Mesenchymal stem cell (in vitro differentiated cells and primary cell): ENCODE measurements at regions not wholly inside any gene's neighbourhood (a gene's known extent, or its start where the extent isn't known, plus 50 kb on each side); places are given as distances from the start of the nearest gene placed in this dataset.

Experiments
- DNase-seq: peaks from one replicate; pipeline ENCODE4 v3.0.0-alpha.2; 2013
- H2AFZ ChIP-seq: one replicate; pipeline ENCODE4 v1.6.1; 2013; ENCODE audit warnings: low read depth, mild to moderate bottlenecking, control low read depth, inconsistent platforms, low read length, moderate library complexity
- H2AK5ac ChIP-seq: 2 replicates; pipeline ENCODE4 v1.6.1; 2013; ENCODE audit warnings: low read length, moderate library complexity, mild to moderate bottlenecking, inconsistent platforms; ENCODE audit not compliant: severe bottlenecking
- H2BK120ac ChIP-seq: one replicate; pipeline ENCODE4 v1.6.1; 2013; ENCODE audit warnings: low read depth, mild to moderate bottlenecking, inconsistent platforms, low read length, moderate library complexity
- H2BK12ac ChIP-seq, 2 experiments: one replicate each; pipeline ENCODE4 v1.6.1; 2013; ENCODE audit warnings: inconsistent platforms in 2 of 2, low read length in 2 of 2, mild to moderate bottlenecking in 2 of 2, moderate library complexity in 2 of 2, control low read depth in 1 of 2
- H2BK15ac ChIP-seq: one replicate; pipeline ENCODE4 v1.6.1; 2013; ENCODE audit warnings: mild to moderate bottlenecking, low read depth, inconsistent platforms; ENCODE audit not compliant: poor library complexity, severe bottlenecking
- H2BK5ac ChIP-seq: 2 replicates; pipeline ENCODE4 v1.6.1; 2013; ENCODE audit warnings: low read depth, mild to moderate bottlenecking, low read length, control low read depth, inconsistent platforms; ENCODE audit not compliant: poor library complexity, severe bottlenecking
- H3K14ac ChIP-seq, 2 experiments: one replicate each; pipeline ENCODE4 v1.6.1; 2013; ENCODE audit warnings: inconsistent platforms in 2 of 2, low read length in 2 of 2, control low read depth in 1 of 2, mild to moderate bottlenecking in 1 of 2, moderate library complexity in 1 of 2
- H3K18ac ChIP-seq, 2 experiments: one replicate each; pipeline ENCODE4 v1.6.1; 2013; ENCODE audit warnings: inconsistent platforms in 2 of 2, low read length in 2 of 2, control low read depth in 1 of 2, low read depth in 1 of 2, mild to moderate bottlenecking in 1 of 2
- H3K23ac ChIP-seq, 2 experiments: one replicate each; pipeline ENCODE4 v1.6.1; 2013; ENCODE audit warnings: inconsistent platforms in 2 of 2, low read length in 2 of 2, mild to moderate bottlenecking in 2 of 2, moderate library complexity in 2 of 2, control low read depth in 1 of 2
- H3K27ac ChIP-seq: 2 replicates; pipeline ENCODE4 v1.5.1; 2013; ENCODE audit warnings: mild to moderate bottlenecking, moderate library complexity, low read length, control low read depth, inconsistent platforms; ENCODE audit not compliant: poor library complexity, severe bottlenecking
- H3K27me3 ChIP-seq, 2 experiments: 2 replicates each; pipeline versions ENCODE4 v1.6.1 to v1.7.0; 2013; ENCODE audit warnings: low read length in 2 of 2, mild to moderate bottlenecking in 2 of 2, moderate library complexity in 2 of 2, control low read depth in 1 of 2, inconsistent platforms in 1 of 2; ENCODE audit not compliant: control insufficient read depth in 1 of 2, insufficient read depth in 1 of 2
- H3K36me3 ChIP-seq, 2 experiments: 2 replicates each; pipeline versions ENCODE4 v1.6.1 to v1.7.0; 2013; ENCODE audit warnings: low read length in 2 of 2, control low read depth in 1 of 2, inconsistent platforms in 1 of 2, low read depth in 1 of 2, mild to moderate bottlenecking in 1 of 2; ENCODE audit not compliant: insufficient read depth in 2 of 2, control insufficient read depth in 1 of 2
- H3K4ac ChIP-seq, 2 experiments: one replicate each; pipeline ENCODE4 v1.6.1; 2013; ENCODE audit warnings: inconsistent platforms in 2 of 2, low read length in 2 of 2, mild to moderate bottlenecking in 2 of 2, moderate library complexity in 2 of 2, control low read depth in 1 of 2, low read depth in 1 of 2
- H3K4me1 ChIP-seq: 2 replicates; pipeline ENCODE4 v1.6.1; 2013; ENCODE audit warnings: low read depth, low read length, control low read depth; ENCODE audit not compliant: control insufficient read depth, insufficient read depth
- H3K4me2 ChIP-seq: 2 replicates; pipeline ENCODE4 v1.6.1; 2013; ENCODE audit warnings: low read length, mild to moderate bottlenecking, inconsistent platforms; ENCODE audit not compliant: poor library complexity, severe bottlenecking
- H3K4me3 ChIP-seq, 2 experiments: 2 replicates each; pipeline versions ENCODE4 v1.5.1 to v1.7.0; 2013; ENCODE audit warnings: low read length in 2 of 2, mild to moderate bottlenecking in 2 of 2, control low read depth in 1 of 2, low read depth in 1 of 2; ENCODE audit not compliant: insufficient read depth in 1 of 2
- H3K79me1 ChIP-seq: replicated peaks from 2 replicates; pipeline ENCODE4 v1.6.1; 2013; ENCODE audit warnings: mild to moderate bottlenecking, control low read depth, low read length, inconsistent platforms; ENCODE audit not compliant: poor library complexity, severe bottlenecking
- H3K9ac ChIP-seq: 2 replicates; pipeline ENCODE4 v1.7.0; 2013; ENCODE audit warnings: mild to moderate bottlenecking, low read length, moderate library complexity
- H3K9me3 ChIP-seq: 2 replicates; pipeline ENCODE4 v1.7.0; 2013; ENCODE audit warnings: mild to moderate bottlenecking, low read length; ENCODE audit not compliant: control insufficient read depth
- H4K8ac ChIP-seq: one replicate; pipeline ENCODE4 v1.6.1; 2013; ENCODE audit warnings: inconsistent platforms, mild to moderate bottlenecking, low read length, moderate library complexity
- H4K91ac ChIP-seq: one replicate; pipeline ENCODE4 v1.6.1; 2013; ENCODE audit warnings: mild to moderate bottlenecking, low read length, inconsistent platforms
- WGBS: methylation state at CpG from one replicate; pipeline ENCODE4 v1.1.7; 2013; ENCODE audit warnings: mixed read lengths; 5-methylcytosine and 5-hydroxymethylcytosine counted together

DNA sequence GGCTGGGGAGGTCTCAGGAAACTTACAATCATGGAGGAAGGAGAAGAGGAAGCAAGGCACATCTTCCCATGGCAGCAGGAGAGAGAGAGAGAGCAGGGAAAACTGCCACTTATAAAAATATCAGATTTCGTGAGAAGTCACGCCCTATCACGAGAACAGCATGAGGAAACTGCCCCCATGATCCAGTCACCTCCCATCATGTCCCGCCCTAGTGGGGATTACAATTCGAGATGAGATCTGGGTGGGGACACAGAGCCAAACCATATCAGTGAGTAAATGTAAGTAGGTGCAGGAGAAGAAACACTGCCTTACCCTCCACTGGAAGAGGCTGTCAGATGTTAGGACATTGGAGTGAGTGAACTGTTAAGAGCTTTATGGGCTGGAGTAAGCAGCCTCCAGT is 270.4 kb downstream of the TFAP2C start:
- no peak overlapping the region for H2BK15ac ChIP-seq
- no peaks in the 10 kb centered on the region for H3K9me3 ChIP-seq
- no peak overlapping the region for H3K18ac ChIP-seq
- H2BK120ac ChIP-seq = no peak overlapping the region
- H3K4me3 ChIP-seq = no peak overlapping the region
- H3K4ac ChIP-seq = no peak overlapping the region
- H2AFZ ChIP-seq = no peak overlapping the region
- H2AK5ac ChIP-seq = no peak overlapping the region
- no peak overlapping the region for H3K14ac ChIP-seq
- no peak overlapping the region for H3K27ac ChIP-seq
- H3K79me1 ChIP-seq = no peaks in the 10 kb centered on the region
- H2BK12ac ChIP-seq = no peak overlapping the region
- peaks cover 2% of the 10 kb centered on the region for H3K4me1 ChIP-seq
- WGBS = 75% methylated on average over 2 of the region's 5 CpGs
- H4K8ac ChIP-seq = no peak overlapping the region
- H3K27me3 ChIP-seq = peaks cover 10 to 15% of the 10 kb centered on the region in 2 experiments
- H4K91ac ChIP-seq = no peak overlapping the region
- DNase-seq = no peak
- no peak overlapping the region for H2BK5ac ChIP-seq
- H3K23ac ChIP-seq = no peak overlapping the region
- H3K4me2 ChIP-seq = no peak overlapping the region
- H3K9ac ChIP-seq = no peak overlapping the region
- no peaks in the 10 kb centered on the region for H3K36me3 ChIP-seq

DNA sequence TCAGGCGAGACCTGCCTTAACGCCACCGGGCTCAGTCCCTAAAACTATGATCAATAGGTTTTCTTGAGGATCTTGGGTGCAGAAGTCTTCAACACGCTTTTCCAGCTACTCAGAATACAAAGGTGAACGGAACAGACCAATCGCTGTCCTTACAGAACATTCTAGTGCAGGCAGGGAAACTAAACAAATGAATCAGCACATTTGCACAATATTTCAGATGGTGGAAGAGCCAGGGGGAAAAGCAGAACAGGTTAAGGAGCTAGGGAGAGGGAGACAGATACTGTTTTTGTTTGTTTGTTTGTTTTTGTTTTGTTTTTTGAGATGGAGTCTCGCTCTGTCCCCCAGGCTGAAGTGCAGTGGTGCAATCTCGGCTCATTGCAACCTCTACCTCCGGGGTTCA is 271.1 kb downstream of the TFAP2C start:
- no peak overlapping the region for H2BK120ac ChIP-seq
- no peak overlapping the region for H2BK5ac ChIP-seq
- H2BK15ac ChIP-seq = no peak overlapping the region
- peaks cover 2% of the 10 kb centered on the region for H3K4me1 ChIP-seq
- H4K8ac ChIP-seq = no peak overlapping the region
- no peak overlapping the region for H2BK12ac ChIP-seq
- WGBS = 92% methylated on average over 9 of the region's 9 CpGs
- H3K9ac ChIP-seq = no peak overlapping the region
- H3K36me3 ChIP-seq = no peaks in the 10 kb centered on the region
- H4K91ac ChIP-seq = no peak overlapping the region
- DNase-seq = no peak
- no peak overlapping the region for H3K4me2 ChIP-seq
- H3K18ac ChIP-seq = no peak overlapping the region
- no peaks in the 10 kb centered on the region for H3K9me3 ChIP-seq
- no peak overlapping the region for H3K27ac ChIP-seq
- H3K4me3 ChIP-seq = no peak overlapping the region
- H2AFZ ChIP-seq = no peak overlapping the region
- H2AK5ac ChIP-seq = no peak overlapping the region
- H3K4ac ChIP-seq = no peak overlapping the region
- no peak overlapping the region for H3K23ac ChIP-seq
- H3K79me1 ChIP-seq = no peaks in the 10 kb centered on the region
- no peak overlapping the region for H3K14ac ChIP-seq
- peaks cover 10 to 16% of the 10 kb centered on the region in 2 experiments for H3K27me3 ChIP-seq

DNA sequence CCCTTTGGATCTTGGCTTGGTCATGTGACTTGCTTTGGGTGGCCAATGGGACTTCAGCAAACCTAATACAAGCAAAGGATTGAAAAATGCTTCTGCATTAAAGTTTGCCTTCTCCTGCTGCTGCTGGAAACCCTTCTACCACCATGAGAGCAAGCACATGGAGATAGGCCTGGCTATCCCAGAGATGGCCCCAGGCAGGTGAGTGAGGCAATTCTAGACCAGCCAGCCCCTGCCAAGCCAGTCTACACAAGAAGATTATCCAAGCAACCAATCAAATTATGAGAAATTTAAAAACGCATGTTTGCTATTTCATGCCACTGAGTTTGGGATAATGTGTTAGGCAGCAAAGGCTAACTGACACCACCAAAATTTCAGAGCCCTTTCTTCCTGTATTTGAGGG is 274.3 kb downstream of the TFAP2C start:
- no peak overlapping the region for H3K4ac ChIP-seq
- H2AFZ ChIP-seq = no peak overlapping the region
- H3K4me1 ChIP-seq = no peaks in the 10 kb centered on the region
- H3K27me3 ChIP-seq = peaks cover 4 to 9% of the 10 kb centered on the region in 2 experiments
- no peak overlapping the region for H3K27ac ChIP-seq
- no peak overlapping the region for H3K4me3 ChIP-seq
- H3K4me2 ChIP-seq = no peak overlapping the region
- H3K18ac ChIP-seq = no peak overlapping the region
- no peak overlapping the region for H2BK12ac ChIP-seq
- H4K8ac ChIP-seq = no peak overlapping the region
- H3K23ac ChIP-seq = no peak overlapping the region
- H2BK5ac ChIP-seq = no peak overlapping the region
- H3K9me3 ChIP-seq = no peaks in the 10 kb centered on the region
- no peak overlapping the region for H2BK120ac ChIP-seq
- no peaks in the 10 kb centered on the region for H3K79me1 ChIP-seq
- no peak overlapping the region for H2AK5ac ChIP-seq
- no peak for DNase-seq
- no peak overlapping the region for H3K9ac ChIP-seq
- no CpG with 5 or more reads among the region's 1 CpG for WGBS
- no peaks in the 10 kb centered on the region for H3K36me3 ChIP-seq
- no peak overlapping the region for H4K91ac ChIP-seq
- no peak overlapping the region for H2BK15ac ChIP-seq
- no peak overlapping the region for H3K14ac ChIP-seq

DNA sequence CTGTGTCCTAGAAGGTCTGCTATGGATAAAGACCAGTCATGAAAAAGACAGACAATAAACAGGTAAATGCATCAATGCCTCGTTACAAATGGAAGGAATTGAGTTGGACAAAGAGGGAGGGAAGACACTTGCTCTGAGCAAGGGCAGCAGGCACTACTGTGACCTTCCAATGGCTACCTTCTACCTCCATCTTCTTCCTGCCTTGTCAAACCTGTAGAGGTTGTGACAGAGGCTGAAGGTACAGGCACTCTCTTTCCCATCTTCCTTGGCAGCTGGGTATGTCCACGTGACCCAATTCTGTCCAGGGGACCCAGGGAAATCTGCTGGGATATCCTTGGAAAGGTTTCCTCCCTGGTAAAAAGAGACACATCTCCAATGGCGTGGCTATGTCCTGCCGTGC is 274.8 kb downstream of the TFAP2C start:
- Histone ChIP-seq H2AK5ac (no peak overlapping the region), H3K4ac (no peak overlapping the region), H3K36me3 (no peaks in the 10 kb centered on the region), H3K27me3 (peaks cover 4 to 5% of the 10 kb centered on the region in 2 experiments), H4K91ac (no peak overlapping the region), H2BK12ac (no peak overlapping the region), H4K8ac (no peak overlapping the region), H3K9ac (no peak overlapping the region), H3K23ac (no peak overlapping the region), H3K27ac (no peak overlapping the region), H3K4me3 (no peak overlapping the region), H2BK5ac (no peak overlapping the region), H3K79me1 (no peaks in the 10 kb centered on the region), H2BK120ac (no peak overlapping the region), H3K18ac (no peak overlapping the region), H3K14ac (no peak overlapping the region), H3K4me2 (no peak overlapping the region), H2BK15ac (no peak overlapping the region), H3K4me1 (no peaks in the 10 kb centered on the region), H3K9me3 (no peaks in the 10 kb centered on the region), H2AFZ (no peak overlapping the region)
- no peak for DNase-seq
- 67% methylated on average over 4 of the region's 4 CpGs for WGBS
